OCI-LY7 (cell line): ENCODE measurements at regions not wholly inside any gene's neighbourhood (a gene's known extent, or its start where the extent isn't known, plus 50 kb on each side); places are given as distances from the start of the nearest gene placed in this dataset.

Experiments used
- BruUV-seq: library from RNA; stranded (reverse); fragments of 400-500 nt; replicated peaks from 2 replicates; lab custom pipeline; 2021; lab: Mats Ljungman, UMichigan
- CTCF ChIA-PET: fragments of 300-600 bp; sonication (Branson Sonifier 250); formaldehyde crosslinking; loops from one replicate; lab custom pipeline; 2022; ENCODE audit warnings: antibody characterized with exemption; ENCODE audit not compliant: unreplicated experiment; lab: Charles Lee
- POLR2A ChIA-PET: fragments of 300-600 bp; sonication (Branson Sonifier 250); formaldehyde crosslinking; loops from one replicate; lab custom pipeline; 2022; ENCODE audit warnings: antibody characterized with exemption; lab: Charles Lee
- DNase-seq: peaks from one replicate; pipeline ENCODE4 v3.0.0-alpha.2; 2015; ENCODE audit warnings: low spot score
- H2AFZ ChIP-seq: fragments of 200-600 bp; sonication (generic), shearing (Covaris generic); 2 replicates; pipeline ENCODE4 v1.6.1; 2014; ENCODE audit warnings: mild to moderate bottlenecking, antibody characterized with exemption, low read length, moderate library complexity
- H3K27ac ChIP-seq: fragments of 200-600 bp; sonication (generic); 2 replicates; pipeline ENCODE4 v1.5.1; 2014; ENCODE audit warnings: mixed run types, low read depth, mild to moderate bottlenecking, moderate library complexity, low read length, inconsistent platforms; ENCODE audit not compliant: poor library complexity, severe bottlenecking
- H3K36me3 ChIP-seq: fragments of 200-600 bp; sonication (generic); 2 replicates; pipeline ENCODE4 v1.6.1; 2014; ENCODE audit warnings: mild to moderate bottlenecking, antibody characterized with exemption, low read length, moderate library complexity, mixed read lengths; ENCODE audit not compliant: insufficient read depth
- H3K4me1 ChIP-seq: fragments of 200-600 bp; sonication (generic); 2 replicates; pipeline ENCODE4 v1.5.1; 2014; ENCODE audit warnings: mild to moderate bottlenecking, low read length; ENCODE audit not compliant: insufficient read depth, poor library complexity, severe bottlenecking
- H3K4me2 ChIP-seq: fragments of 200-600 bp; sonication (generic); 2 replicates; pipeline ENCODE4 v1.6.1; 2014; ENCODE audit warnings: mild to moderate bottlenecking, low read length
- H3K4me3 ChIP-seq: fragments of 200-600 bp; sonication (generic); 2 replicates; pipeline ENCODE4 v1.5.1; 2014; ENCODE audit warnings: mild to moderate bottlenecking, low read depth, low read length; ENCODE audit not compliant: poor library complexity, severe bottlenecking
- H3K79me2 ChIP-seq: fragments of 200-600 bp; sonication (generic); 2 replicates; pipeline ENCODE4 v1.6.1; 2016; ENCODE audit warnings: low read depth, mild to moderate bottlenecking, low read length, moderate library complexity, mixed read lengths; ENCODE audit not compliant: insufficient read depth
- H3K9me2 ChIP-seq: fragments of 200-600 bp; sonication (generic); 2 replicates; pipeline ENCODE4 v1.6.1; 2016; ENCODE audit warnings: mild to moderate bottlenecking, low read length, mixed read lengths; ENCODE audit not compliant: insufficient read depth
- H3K9me3 ChIP-seq: fragments of 200-600 bp; sonication (generic); 2 replicates; pipeline ENCODE4 v1.6.1; 2014; ENCODE audit warnings: mild to moderate bottlenecking, mixed run types, low read length, mixed read lengths
- H4K20me1 ChIP-seq: fragments of 200-600 bp; sonication (generic); 2 replicates; pipeline ENCODE4 v1.6.1; 2014; ENCODE audit warnings: mild to moderate bottlenecking, antibody characterized with exemption, low read length, moderate library complexity, mixed read lengths; ENCODE audit not compliant: insufficient read depth
- CTCF ChIP-seq: fragments of 200-600 bp; sonication (generic); conservative IDR thresholded peaks from 2 replicates; pipeline ENCODE4 v1.5.1; 2014; ENCODE audit warnings: mild to moderate bottlenecking, antibody characterized with exemption, low read length, moderate library complexity, mixed read lengths
- EZH2phosphoT487 ChIP-seq: fragments of 200-600 bp; sonication (generic); IDR thresholded peaks from 2 replicates; pipeline ENCODE4 v1.6.1; 2018; ENCODE audit warnings: low read depth, borderline replicate concordance, mild to moderate bottlenecking, mixed run types, antibody characterized with exemption, low read length, moderate library complexity, mixed read lengths
- intact Hi-C: fragments of 100-400 bp; cut with micrococcal nuclease; formaldehyde crosslinking; loops from one replicate; pipeline ENCODE4 v1.10.0; 2022; ENCODE audit not compliant: unreplicated experiment

GRCh38 chr14:89634037-89634436, 217.0 kb upstream of the FOXN3 start:
- Histone ChIP-seq H3K4me2 (no peak overlapping the region), H3K27ac (no peak overlapping the region), H3K4me1 (no peaks in the 10 kb centered on the region), H3K9me3 (no peaks in the 10 kb centered on the region), H3K36me3 (no peaks in the 10 kb centered on the region), H4K20me1 (no peaks in the 10 kb centered on the region), H3K4me3 (no peak overlapping the region), H3K9me2 (no peaks in the 10 kb centered on the region), H2AFZ (no peak overlapping the region), H3K79me2 (no peaks in the 10 kb centered on the region)
- CTCF ChIA-PET: no interaction called here
- TF ChIP-seq EZH2phosphoT487 (no peak), CTCF (no peak)
- no TSS peak for BruUV-seq
- POLR2A ChIA-PET: interaction anchor here (1.0 kb wide), 1 partner anchor 9 kb away, joined by 5 read pairs; no protein-coding TSS in a partner anchor
- intact Hi-C loops: no loop called here
- DNase-seq: no peak

GRCh38 chr14:89630101-89630829, 213.2 kb upstream of the FOXN3 start:
- Histone ChIP-seq H3K4me1 (peaks cover 6% of the 10 kb centered on the region), H3K36me3 (no peaks in the 10 kb centered on the region), H2AFZ (no peak overlapping the region), H3K79me2 (no peaks in the 10 kb centered on the region), H4K20me1 (no peaks in the 10 kb centered on the region), H3K4me3 (no peak overlapping the region), H3K9me3 (peaks cover 7% of the 10 kb centered on the region; the same call in 1 of the 2 replicates), H3K9me2 (no peaks in the 10 kb centered on the region), H3K4me2 (no peak overlapping the region), H3K27ac (no peak overlapping the region)
- no peak for TF ChIP-seq CTCF
- no peak for TF ChIP-seq EZH2phosphoT487
- CTCF ChIA-PET: interaction anchor here (1.6 kb wide), 1 partner anchor 91 kb away, joined by 4 read pairs; no protein-coding TSS in a partner anchor
- no peak for DNase-seq
- POLR2A ChIA-PET: interaction anchor here (0.7 to 1.0 kb wide), 2 partner anchors 214 to 551 kb away, joined by 3 read pairs; no protein-coding TSS in a partner anchor
- intact Hi-C loops: no loop called here
- BruUV-seq: no TSS peak

DNA sequence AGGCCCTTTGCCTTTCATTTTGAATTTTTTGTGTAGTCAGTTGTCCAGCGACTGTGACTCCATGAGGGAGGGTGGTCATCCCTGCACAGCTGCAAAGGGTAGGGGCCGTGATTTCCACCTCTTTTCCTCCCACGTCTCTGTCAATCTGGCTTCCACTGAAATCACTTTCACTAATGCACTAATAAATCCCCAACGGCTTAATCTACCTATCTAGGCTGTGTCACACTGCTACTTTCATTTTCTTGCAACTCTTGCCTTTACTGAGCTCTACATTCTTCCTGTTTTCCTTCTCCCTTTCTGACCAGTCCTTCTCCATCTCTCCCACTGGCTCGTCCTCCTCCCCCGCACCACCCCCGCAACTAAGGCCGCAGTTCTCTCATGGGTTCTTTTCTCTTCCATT, 212.3 kb upstream of the FOXN3 start:
- H3K4me1 ChIP-seq: peaks cover 6% of the 10 kb centered on the region
- peaks cover 7% of the 10 kb centered on the region; the same call in 1 of the 2 replicates for H3K9me3 ChIP-seq
- TF ChIP-seq CTCF (no peak), EZH2phosphoT487 (no peak)
- no peak for DNase-seq
- POLR2A ChIA-PET: interaction anchor here (0.7 to 1.3 kb wide), 2 partner anchors 12 to 550 kb away, joined by 3 to 4 read pairs; no protein-coding TSS in a partner anchor
- no peak overlapping the region for H3K27ac ChIP-seq
- no peaks in the 10 kb centered on the region for H3K9me2 ChIP-seq
- no peak overlapping the region for H3K4me2 ChIP-seq
- BruUV-seq: no TSS peak
- H2AFZ ChIP-seq: no peak overlapping the region
- H3K36me3 ChIP-seq: no peaks in the 10 kb centered on the region
- H4K20me1 ChIP-seq: no peaks in the 10 kb centered on the region
- H3K4me3 ChIP-seq: no peak overlapping the region
- CTCF ChIA-PET: interaction anchor here (1.6 kb wide), 1 partner anchor 92 kb away, joined by 4 read pairs; no protein-coding TSS in a partner anchor
- intact Hi-C loops: no loop called here
- no peaks in the 10 kb centered on the region for H3K79me2 ChIP-seq
